GM12878 (cell line): ENCODE measurements at regions not wholly inside any gene's neighbourhood (a gene's known extent, or its start where the extent isn't known, plus 50 kb on each side); places are given as distances from the start of the nearest gene placed in this dataset.

ENCODE experiments used
- ATAC-seq: fragments of 200-7000 bp; cut with Tn5 transposase; 3 replicates; pipeline ENCODE4 v1.9.1; 2020; ENCODE audit warnings: mild to moderate bottlenecking, moderate library complexity
- BruUV-seq: library from RNA; stranded (reverse); fragments of 400-500 nt; replicated peaks from 2 replicates; lab custom pipeline; 2021; lab: Mats Ljungman, UMichigan
- CTCF ChIA-PET: fragments of 300-600 bp; sonication (Branson Sonifier 250); formaldehyde crosslinking; extraction: SDS; loops from one replicate; lab custom pipeline; 2021; ENCODE audit warnings: inconsistent platforms; lab: Yijun Ruan, JAX
- POLR2A ChIA-PET: fragments of 350-600 bp; formaldehyde crosslinking; extraction: SDS; loops from one replicate; lab custom pipeline; 2021; ENCODE audit warnings: inconsistent platforms; lab: Charles Lee
- RAD21 ChIA-PET: fragments of 300-600 bp; sonication (Branson Sonifier 250); formaldehyde crosslinking; loops from one replicate; lab custom pipeline; 2023; ENCODE audit warnings: antibody characterized with exemption; ENCODE audit not compliant: unreplicated experiment; lab: Charles Lee
- SMC1A ChIA-PET: fragments of 300-600 bp; sonication (Branson Sonifier 250); formaldehyde crosslinking; loops from one replicate; lab custom pipeline; 2023; ENCODE audit not compliant: unreplicated experiment, uncharacterized antibody; lab: Charles Lee
- DNase-seq: peaks from one replicate; pipeline ENCODE4 v3.0.0-alpha.2; 2011; ENCODE audit warnings: low read depth, low spot score
- FAIRE-seq: peaks from 3 replicates; lab custom pipeline; 2011; peaks lifted over from hg19 to GRCh38; lab: Jason Lieb, UNC
- H2AFZ ChIP-seq: 2 replicates; pipeline ENCODE4 v1.6.0; 2011; ENCODE audit warnings: low read depth, low read length, control low read depth; ENCODE audit not compliant: control insufficient read depth
- H3K27ac ChIP-seq: 2 replicates; pipeline ENCODE4 v1.5.1; 2011; ENCODE audit warnings: control low read depth; ENCODE audit not compliant: control insufficient read depth, insufficient read depth
- H3K27me3 ChIP-seq, 2 experiments: replicated peaks in 1 of 2; 2 replicates each; pipeline versions ENCODE4 v1.6.0 to v1.6.1; 2011; ENCODE audit warnings: low read length in 1 of 2; ENCODE audit not compliant: control insufficient read depth in 2 of 2, insufficient read depth in 2 of 2
- H3K36me3 ChIP-seq, 2 experiments: 2 replicates each; pipeline ENCODE4 v1.5.1; 2011; ENCODE audit warnings: low read length in 1 of 2; ENCODE audit not compliant: control insufficient read depth in 2 of 2, insufficient read depth in 2 of 2
- H3K4me1 ChIP-seq: 2 replicates; pipeline ENCODE4 v1.6.1; 2011; ENCODE audit warnings: mild to moderate bottlenecking, low read length, moderate library complexity, mixed read lengths; ENCODE audit not compliant: control insufficient read depth, insufficient read depth
- H3K4me2 ChIP-seq: 2 replicates; pipeline ENCODE4 v1.6.0; 2011; ENCODE audit warnings: control low read depth; ENCODE audit not compliant: control insufficient read depth, insufficient read depth
- H3K4me3 ChIP-seq: fragments of 200-600 bp; sonication (generic); 2 replicates; pipeline ENCODE4 v1.5.1; 2016
- H3K79me2 ChIP-seq: 2 replicates; pipeline ENCODE4 v1.6.0; 2011; ENCODE audit warnings: low read length; ENCODE audit not compliant: control insufficient read depth, insufficient read depth
- H3K9ac ChIP-seq: 2 replicates; pipeline ENCODE4 v1.8.0; 2011; ENCODE audit warnings: low read length, control low read depth, mixed read lengths; ENCODE audit not compliant: control insufficient read depth, insufficient read depth
- H3K9me3 ChIP-seq: replicated peaks from 3 replicates; pipeline ENCODE4 v1.5.1; 2011; ENCODE audit warnings: mild to moderate bottlenecking, low read length; ENCODE audit not compliant: control insufficient read depth, insufficient read depth
- H4K20me1 ChIP-seq: 2 replicates; pipeline ENCODE4 v1.6.0; 2011; ENCODE audit not compliant: control insufficient read depth, insufficient read depth
- ATF7 ChIP-seq: fragments of 450-650 bp; IDR thresholded peaks from 2 replicates; pipeline ENCODE4 v1.6.1; 2016; ENCODE audit warnings: low read depth, mild to moderate bottlenecking
- BHLHE40 ChIP-seq, 2 experiments: fragments of 450-650 bp in 1 of 2; IDR thresholded peaks; 2 replicates each; pipeline ENCODE4 v1.6.1; 2011 to 2017; ENCODE audit warnings: low read depth in 2 of 2, borderline replicate concordance in 1 of 2, improper control_type of control experiment in 1 of 2, low read length in 1 of 2, mild to moderate bottlenecking in 1 of 2
- BMI1 ChIP-seq: fragments of 450-650 bp; IDR thresholded peaks from 2 replicates; pipeline ENCODE4 v1.6.1; 2016; ENCODE audit warnings: mild to moderate bottlenecking, moderate library complexity, borderline replicate concordance
- KAT2A ChIP-seq: conservative IDR thresholded peaks from 2 replicates; pipeline ENCODE4 v1.6.1; 2011; ENCODE audit warnings: low read depth, low read length; ENCODE audit not compliant: control insufficient read depth
- KDM1A ChIP-seq: fragments of 200-600 bp; sonication (generic); IDR thresholded peaks from 2 replicates; pipeline ENCODE4 v1.6.1; 2016; ENCODE audit warnings: borderline replicate concordance
- LARP7 ChIP-seq: fragments of 450-650 bp; IDR thresholded peaks from 2 replicates; pipeline ENCODE4 v1.6.1; 2017; ENCODE audit warnings: mild to moderate bottlenecking
- MEF2B ChIP-seq: fragments of 450-650 bp; IDR thresholded peaks from 2 replicates; pipeline ENCODE4 v1.6.1; 2018; ENCODE audit warnings: mild to moderate bottlenecking, moderate library complexity; ENCODE audit not compliant: partially characterized antibody, poor library complexity, severe bottlenecking
- NFYB ChIP-seq: IDR thresholded peaks from 2 replicates; pipeline ENCODE4 v1.6.1; 2011; ENCODE audit warnings: low read depth, mild to moderate bottlenecking, low read length, improper control_type of control experiment, moderate library complexity; ENCODE audit not compliant: insufficient read depth
- POU2F2 ChIP-seq: IDR thresholded peaks from 3 replicates; pipeline ENCODE4 v1.6.1; 2011; ENCODE audit warnings: low read depth, mild to moderate bottlenecking, low read length, borderline replicate concordance
- SMC3 ChIP-seq: IDR thresholded peaks from 2 replicates; pipeline ENCODE4 v1.6.1; 2011; ENCODE audit warnings: low read length, improper control_type of control experiment, borderline replicate concordance
- TAF1 ChIP-seq: IDR thresholded peaks from 2 replicates; pipeline ENCODE4 v1.6.1; 2011; ENCODE audit warnings: mild to moderate bottlenecking, low read depth, low read length, borderline replicate concordance
- WGBS: methylation state at CpG from one replicate; pipeline ENCODE4 v1.1.6; 2016; ENCODE audit warnings: low lambda C conversion rate; ENCODE audit not compliant: insufficient replicate concordance, insufficient coverage; ENCODE audit errors: missing lambda C conversion rate; 5-methylcytosine and 5-hydroxymethylcytosine counted together
- in situ Hi-C: fragments of 300-500 bp; cut with MboI; formaldehyde crosslinking; loops from 9 replicates; pipeline ENCODE4 v1.14.3; 2018; ENCODE audit warnings: mixed read lengths
- intact Hi-C: fragments of 100-400 bp; cut with micrococcal nuclease; formaldehyde crosslinking; loops from one replicate; pipeline ENCODE4 v1.14.2; 2022; ENCODE audit not compliant: unreplicated experiment
- TF ChIP-seq, protein P1 (sequence below): IDR thresholded peaks from 2 replicates; pipeline ENCODE4 v1.6.1; 2011; ENCODE audit warnings: mild to moderate bottlenecking, low read depth, low read length, moderate library complexity; ENCODE audit not compliant: insufficient replicate concordance
- TF ChIP-seq, protein P2 (sequence below): fragments of 450-650 bp; IDR thresholded peaks from 2 replicates; pipeline ENCODE4 v1.6.1; 2016; ENCODE audit warnings: mild to moderate bottlenecking, moderate library complexity, borderline replicate concordance
- TF ChIP-seq, protein P3 (sequence below), 3 experiments: IDR thresholded peaks in 2 of 3; conservative IDR thresholded peaks in 1 of 3; 2 replicates each; pipeline ENCODE4 v1.5.1; 2011; ENCODE audit warnings: low read depth in 3 of 3, low read length in 3 of 3, mild to moderate bottlenecking in 3 of 3, control low read depth in 2 of 3, moderate library complexity in 2 of 3, inconsistent platforms in 1 of 3, mixed read lengths in 1 of 3; ENCODE audit not compliant: control insufficient read depth in 2 of 3, insufficient read depth in 1 of 3; ENCODE audit errors: extremely low read depth in 1 of 3

- TF ChIP-seq BMI1 (no peak), KAT2A (no peak), SMC3 (no peak), BHLHE40 (IDR thresholded peaks at IDR 0.05; ENCODE audit: borderline replicate concordance in 1 of 2, low read depth in 2 of 2, low read length in 1 of 2) (no peak)
- TF ChIP-seq, protein P1, sequence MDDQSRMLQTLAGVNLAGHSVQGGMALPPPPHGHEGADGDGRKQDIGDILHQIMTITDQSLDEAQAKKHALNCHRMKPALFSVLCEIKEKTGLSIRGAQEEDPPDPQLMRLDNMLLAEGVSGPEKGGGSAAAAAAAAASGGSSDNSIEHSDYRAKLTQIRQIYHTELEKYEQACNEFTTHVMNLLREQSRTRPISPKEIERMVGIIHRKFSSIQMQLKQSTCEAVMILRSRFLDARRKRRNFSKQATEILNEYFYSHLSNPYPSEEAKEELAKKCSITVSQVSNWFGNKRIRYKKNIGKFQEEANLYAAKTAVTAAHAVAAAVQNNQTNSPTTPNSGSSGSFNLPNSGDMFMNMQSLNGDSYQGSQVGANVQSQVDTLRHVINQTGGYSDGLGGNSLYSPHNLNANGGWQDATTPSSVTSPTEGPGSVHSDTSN: no peak
- TF ChIP-seq, protein P2, sequence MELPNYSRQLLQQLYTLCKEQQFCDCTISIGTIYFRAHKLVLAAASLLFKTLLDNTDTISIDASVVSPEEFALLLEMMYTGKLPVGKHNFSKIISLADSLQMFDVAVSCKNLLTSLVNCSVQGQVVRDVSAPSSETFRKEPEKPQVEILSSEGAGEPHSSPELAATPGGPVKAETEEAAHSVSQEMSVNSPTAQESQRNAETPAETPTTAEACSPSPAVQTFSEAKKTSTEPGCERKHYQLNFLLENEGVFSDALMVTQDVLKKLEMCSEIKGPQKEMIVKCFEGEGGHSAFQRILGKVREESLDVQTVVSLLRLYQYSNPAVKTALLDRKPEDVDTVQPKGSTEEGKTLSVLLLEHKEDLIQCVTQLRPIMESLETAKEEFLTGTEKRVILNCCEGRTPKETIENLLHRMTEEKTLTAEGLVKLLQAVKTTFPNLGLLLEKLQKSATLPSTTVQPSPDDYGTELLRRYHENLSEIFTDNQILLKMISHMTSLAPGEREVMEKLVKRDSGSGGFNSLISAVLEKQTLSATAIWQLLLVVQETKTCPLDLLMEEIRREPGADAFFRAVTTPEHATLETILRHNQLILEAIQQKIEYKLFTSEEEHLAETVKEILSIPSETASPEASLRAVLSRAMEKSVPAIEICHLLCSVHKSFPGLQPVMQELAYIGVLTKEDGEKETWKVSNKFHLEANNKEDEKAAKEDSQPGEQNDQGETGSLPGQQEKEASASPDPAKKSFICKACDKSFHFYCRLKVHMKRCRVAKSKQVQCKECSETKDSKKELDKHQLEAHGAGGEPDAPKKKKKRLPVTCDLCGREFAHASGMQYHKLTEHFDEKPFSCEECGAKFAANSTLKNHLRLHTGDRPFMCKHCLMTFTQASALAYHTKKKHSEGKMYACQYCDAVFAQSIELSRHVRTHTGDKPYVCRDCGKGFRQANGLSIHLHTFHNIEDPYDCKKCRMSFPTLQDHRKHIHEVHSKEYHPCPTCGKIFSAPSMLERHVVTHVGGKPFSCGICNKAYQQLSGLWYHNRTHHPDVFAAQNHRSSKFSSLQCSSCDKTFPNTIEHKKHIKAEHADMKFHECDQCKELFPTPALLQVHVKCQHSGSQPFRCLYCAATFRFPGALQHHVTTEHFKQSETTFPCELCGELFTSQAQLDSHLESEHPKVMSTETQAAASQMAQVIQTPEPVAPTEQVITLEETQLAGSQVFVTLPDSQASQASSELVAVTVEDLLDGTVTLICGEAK: no peak
Observed at GRCh38 chr12:115838952-115839351, 438.5 kb downstream of the MED13L start (continued).

DNA sequence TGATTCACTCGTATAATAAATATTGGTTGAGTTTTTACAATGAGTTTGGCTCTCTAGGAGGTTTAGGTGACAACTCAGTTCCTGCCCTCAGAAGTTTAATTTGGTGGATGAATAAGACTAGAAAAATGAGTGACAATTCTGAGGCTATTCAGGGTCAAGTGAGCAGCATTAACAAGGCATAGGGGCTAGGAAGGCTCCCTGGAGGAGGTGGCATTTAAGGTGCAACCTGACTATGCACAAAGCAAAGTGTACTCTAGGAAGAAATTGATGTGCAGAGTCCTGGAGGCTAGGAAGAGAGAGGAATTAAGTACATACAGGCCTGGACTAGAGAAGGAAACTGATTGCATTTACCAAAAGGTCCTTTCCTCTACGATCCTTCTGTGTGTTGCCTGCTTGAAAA, 440.3 kb downstream of the MED13L start:
- RAD21 ChIA-PET: interaction anchor here (0.5 kb wide), 1 partner anchor 61 kb away, joined by 4 read pairs; no protein-coding TSS in a partner anchor
- H3K4me1 ChIP-seq: no peaks in the 10 kb centered on the region
- H3K9ac ChIP-seq: no peak overlapping the region

More for the DNA sequence above, 440.3 kb downstream of the MED13L start:
- WGBS: 17% methylated on average over 2 of the region's 2 CpGs
- ChIA-PET CTCF (no interaction called here), POLR2A (interaction anchor here (0.6 kb wide), 1 partner anchor 1062 kb away, joined by 4 read pairs; no protein-coding TSS in a partner anchor)
- intact Hi-C loops: no loop called here
- no peak for ATAC-seq
- H2AFZ ChIP-seq: no peak overlapping the region
- no peak for DNase-seq
- FAIRE-seq: no peak
- no peak overlapping the region for H3K27ac ChIP-seq
- no peaks in the 10 kb centered on the region for H3K9me3 ChIP-seq
- no peak for TF ChIP-seq NFYB
- TF ChIP-seq KDM1A: no peak
- TF ChIP-seq TAF1: no peak
- no peak for TF ChIP-seq MEF2B
- TF ChIP-seq LARP7: no peak
- TF ChIP-seq ATF7: no peak
- TF ChIP-seq POU2F2: no peak
- TF ChIP-seq, protein P3, sequence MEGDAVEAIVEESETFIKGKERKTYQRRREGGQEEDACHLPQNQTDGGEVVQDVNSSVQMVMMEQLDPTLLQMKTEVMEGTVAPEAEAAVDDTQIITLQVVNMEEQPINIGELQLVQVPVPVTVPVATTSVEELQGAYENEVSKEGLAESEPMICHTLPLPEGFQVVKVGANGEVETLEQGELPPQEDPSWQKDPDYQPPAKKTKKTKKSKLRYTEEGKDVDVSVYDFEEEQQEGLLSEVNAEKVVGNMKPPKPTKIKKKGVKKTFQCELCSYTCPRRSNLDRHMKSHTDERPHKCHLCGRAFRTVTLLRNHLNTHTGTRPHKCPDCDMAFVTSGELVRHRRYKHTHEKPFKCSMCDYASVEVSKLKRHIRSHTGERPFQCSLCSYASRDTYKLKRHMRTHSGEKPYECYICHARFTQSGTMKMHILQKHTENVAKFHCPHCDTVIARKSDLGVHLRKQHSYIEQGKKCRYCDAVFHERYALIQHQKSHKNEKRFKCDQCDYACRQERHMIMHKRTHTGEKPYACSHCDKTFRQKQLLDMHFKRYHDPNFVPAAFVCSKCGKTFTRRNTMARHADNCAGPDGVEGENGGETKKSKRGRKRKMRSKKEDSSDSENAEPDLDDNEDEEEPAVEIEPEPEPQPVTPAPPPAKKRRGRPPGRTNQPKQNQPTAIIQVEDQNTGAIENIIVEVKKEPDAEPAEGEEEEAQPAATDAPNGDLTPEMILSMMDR (IDR thresholded peaks at IDR 0.05 in 2 of 3, conservative IDR thresholded peaks at IDR 0.05 in 1 of 3; ENCODE audit: control insufficient read depth in 2 of 3, extremely low read depth in 1 of 3, insufficient read depth in 1 of 3, low read depth in 3 of 3, low read length in 3 of 3): no peak
- TF ChIP-seq, all 136 proteins: peak for 0
- Histone ChIP-seq H3K4me2 (no peak overlapping the region), H3K4me3 (no peak overlapping the region), H3K36me3 (no peaks in the 10 kb centered on the region), H3K27me3 (no peaks in the 10 kb centered on the region), H4K20me1 (no peaks in the 10 kb centered on the region), H3K79me2 (no peaks in the 10 kb centered on the region)
- SMC1A ChIA-PET: no interaction called here
- in situ Hi-C loops: no loop called here
- BruUV-seq: no TSS peak
